22Rv1 (cell line): ENCODE measurements at regions not wholly inside any gene's neighbourhood (a gene's known extent, or its start where the extent isn't known, plus 50 kb on each side); places are given as distances from the start of the nearest gene placed in this dataset.
"Not testable (repeated sequence)": the region's sequence is repeated elsewhere in the genome, so short reads cannot be mapped to it uniquely, and the experiment has no call there.

Source experiments
- H3K27ac ChIP-seq: fragments of 450-650 bp; 2 replicates; pipeline ENCODE4 v1.5.1; 2017
- ZFX ChIP-seq: fragments of 450-650 bp; IDR thresholded peaks from 2 replicates; pipeline ENCODE4 v1.6.1; 2017; ENCODE audit warnings: antibody characterized with exemption, borderline replicate concordance
- TF ChIP-seq, protein P1 (sequence below): fragments of 450-650 bp; IDR thresholded peaks from 2 replicates; pipeline ENCODE4 v1.5.1; 2017; ENCODE audit warnings: mild to moderate bottlenecking

DNA sequence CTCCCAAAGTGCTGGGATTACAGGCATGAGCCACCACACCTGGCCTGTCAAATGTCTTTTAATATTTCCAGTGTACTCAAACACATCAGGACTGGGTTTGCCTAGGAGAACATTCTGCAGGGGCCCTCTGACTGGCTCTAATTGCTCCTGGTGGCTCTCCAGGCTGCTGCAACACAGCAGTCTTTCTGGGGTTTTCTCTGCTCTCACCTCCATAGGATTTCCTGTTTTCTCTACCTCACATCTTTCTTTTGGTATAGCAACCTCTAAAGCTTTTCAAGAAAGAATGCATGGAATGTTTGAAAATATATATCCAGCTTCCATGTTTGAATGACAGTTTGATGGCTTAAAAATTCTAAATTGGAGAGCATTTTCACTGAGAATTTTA is 83.3 kb upstream of the IGSF10 start:
- TF ChIP-seq ZFX = no peak
- TF ChIP-seq, protein P1, sequence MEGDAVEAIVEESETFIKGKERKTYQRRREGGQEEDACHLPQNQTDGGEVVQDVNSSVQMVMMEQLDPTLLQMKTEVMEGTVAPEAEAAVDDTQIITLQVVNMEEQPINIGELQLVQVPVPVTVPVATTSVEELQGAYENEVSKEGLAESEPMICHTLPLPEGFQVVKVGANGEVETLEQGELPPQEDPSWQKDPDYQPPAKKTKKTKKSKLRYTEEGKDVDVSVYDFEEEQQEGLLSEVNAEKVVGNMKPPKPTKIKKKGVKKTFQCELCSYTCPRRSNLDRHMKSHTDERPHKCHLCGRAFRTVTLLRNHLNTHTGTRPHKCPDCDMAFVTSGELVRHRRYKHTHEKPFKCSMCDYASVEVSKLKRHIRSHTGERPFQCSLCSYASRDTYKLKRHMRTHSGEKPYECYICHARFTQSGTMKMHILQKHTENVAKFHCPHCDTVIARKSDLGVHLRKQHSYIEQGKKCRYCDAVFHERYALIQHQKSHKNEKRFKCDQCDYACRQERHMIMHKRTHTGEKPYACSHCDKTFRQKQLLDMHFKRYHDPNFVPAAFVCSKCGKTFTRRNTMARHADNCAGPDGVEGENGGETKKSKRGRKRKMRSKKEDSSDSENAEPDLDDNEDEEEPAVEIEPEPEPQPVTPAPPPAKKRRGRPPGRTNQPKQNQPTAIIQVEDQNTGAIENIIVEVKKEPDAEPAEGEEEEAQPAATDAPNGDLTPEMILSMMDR = no peak
- no peak overlapping the region for H3K27ac ChIP-seq

- TF ChIP-seq, protein P1 = no peak
- TF ChIP-seq ZFX = no peak
- H3K27ac ChIP-seq = no peak overlapping the region
Observed at GRCh38 chr3:151541178-151541577, 80.3 kb upstream of the IGSF10 start.

GRCh38 chr3:151539599-151539998 is 78.7 kb upstream of the IGSF10 start:
- H3K27ac ChIP-seq = no peak overlapping the region
- TF ChIP-seq ZFX = no peak
- TF ChIP-seq, protein P1 = no peak

DNA sequence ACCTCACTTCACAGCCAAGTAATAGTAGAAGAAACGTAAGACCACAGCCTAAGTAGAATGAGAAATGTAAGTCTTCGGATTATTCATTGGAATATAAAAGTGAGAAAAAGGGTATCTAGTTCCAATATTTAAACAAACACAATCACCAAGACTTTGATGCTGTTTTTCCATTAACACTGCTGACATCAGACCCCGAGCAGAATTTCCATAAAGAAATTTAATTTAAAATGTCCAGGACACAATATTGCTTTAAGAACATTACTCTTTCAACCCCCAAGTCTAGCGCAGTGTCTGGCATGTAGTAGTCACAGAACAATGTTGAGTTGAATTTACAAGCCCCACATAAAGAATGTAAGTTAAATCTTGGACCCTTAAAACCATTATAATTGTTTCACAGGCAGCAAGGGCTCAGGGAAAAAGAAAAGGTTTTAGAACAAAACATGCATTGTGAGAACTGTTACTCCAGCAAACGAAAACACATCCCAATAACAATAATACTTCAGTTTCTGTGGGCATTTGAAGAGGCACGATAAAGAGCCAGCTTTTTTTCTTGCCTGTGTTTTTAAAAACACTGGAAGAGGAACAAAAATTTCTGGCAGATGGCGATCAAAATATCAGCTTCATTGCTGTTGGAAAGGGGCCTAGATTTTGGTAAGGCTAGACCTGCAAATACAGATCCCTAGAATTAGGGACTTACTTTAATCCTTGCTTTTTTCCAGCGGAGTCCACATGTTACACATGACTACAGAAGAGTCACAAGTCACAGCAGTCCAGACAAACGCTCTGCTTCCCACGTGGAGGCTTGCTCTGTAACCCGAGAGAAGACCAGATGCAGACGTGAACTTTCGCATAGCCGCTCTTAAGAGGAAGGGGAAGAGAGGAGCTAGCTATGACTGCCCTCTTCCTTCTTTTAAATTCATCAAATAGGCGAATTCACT is 77.9 kb upstream of the IGSF10 start:
- no peak overlapping the region for H3K27ac ChIP-seq
- no peak for TF ChIP-seq ZFX
- TF ChIP-seq, protein P1 = no peak

DNA sequence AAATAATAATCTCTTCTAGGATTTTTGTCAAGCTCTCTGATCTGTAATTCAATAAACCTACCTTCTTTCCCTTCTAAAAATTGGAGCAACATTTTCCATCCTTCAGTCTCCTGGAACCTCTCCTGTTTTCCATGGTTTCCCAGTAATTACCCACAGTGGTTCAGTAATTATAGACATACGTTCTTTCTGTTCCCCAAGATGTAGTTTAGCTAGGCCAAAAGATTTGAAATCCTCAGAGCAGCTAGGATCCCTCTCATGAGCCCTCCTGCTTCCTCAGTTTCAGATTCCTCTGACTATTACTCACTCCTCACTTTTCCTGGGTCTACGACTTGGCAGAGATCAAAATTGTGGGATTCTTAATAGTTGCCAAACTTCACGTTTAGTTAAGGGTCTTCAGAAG is 76.9 kb upstream of the IGSF10 start:
- H3K27ac ChIP-seq = no peak overlapping the region
- TF ChIP-seq, protein P1 = no peak
- no peak for TF ChIP-seq ZFX

DNA sequence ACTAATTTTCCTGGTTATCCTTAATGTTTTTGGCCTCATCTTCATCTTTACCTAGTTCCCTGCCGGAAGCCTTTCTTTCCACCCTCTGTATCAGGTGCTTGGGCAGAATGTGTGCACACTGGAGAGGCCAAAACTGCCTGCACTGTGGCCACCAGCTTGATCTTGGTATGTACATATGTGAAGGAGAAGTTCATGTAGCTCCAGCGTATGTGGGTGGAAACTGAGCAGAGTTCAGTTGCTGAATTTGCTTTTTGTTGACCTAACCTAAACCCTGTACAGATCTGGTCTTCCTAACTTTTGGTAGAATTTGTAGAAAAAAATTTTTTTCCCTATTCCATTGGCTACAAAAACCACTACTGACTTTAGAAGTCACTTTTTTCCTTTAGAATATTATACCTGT is 65.9 kb upstream of the IGSF10 start:
- TF ChIP-seq, protein P1 = no peak
- TF ChIP-seq ZFX = no peak
- no peak overlapping the region for H3K27ac ChIP-seq

DNA sequence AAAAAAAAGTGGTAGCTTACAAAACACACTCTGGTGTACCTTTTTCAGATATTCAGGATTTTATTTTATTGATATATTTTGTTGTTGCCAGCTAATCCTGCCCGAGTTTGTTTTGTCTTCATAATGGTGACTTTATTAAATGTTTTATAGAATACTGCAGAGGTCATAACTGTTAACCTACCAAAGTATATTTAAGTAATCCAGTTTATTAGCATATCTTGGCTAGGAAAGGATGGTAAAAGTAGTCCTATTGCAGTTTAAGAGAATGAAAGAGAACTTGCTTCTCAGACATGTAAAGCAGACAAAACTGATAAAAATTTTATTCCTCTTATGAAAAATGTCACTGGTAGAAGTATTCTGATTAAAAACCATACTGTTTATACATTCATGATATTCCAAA is 59.2 kb upstream of the IGSF10 start:
- no peak overlapping the region for H3K27ac ChIP-seq
- TF ChIP-seq, protein P1 = no peak
- no peak for TF ChIP-seq ZFX

- H3K27ac ChIP-seq = not testable (repeated sequence)
Observed at GRCh38 chr3:151511433-151511832, 50.6 kb upstream of the IGSF10 start.
